ENCODE measurements at regions not wholly inside any gene's neighbourhood (a gene's known extent, or its start where the extent isn't known, plus 50 kb on each side); places are given as distances from the start of the nearest gene placed in this dataset.

- TF ChIP-seq CTCF (conservative IDR thresholded peaks at IDR 0.05; ENCODE audit: low read depth, low read length) (no peak), RAD21 (IDR thresholded peaks at IDR 0.05; ENCODE audit: low read length) (no peak), RFX5 (IDR thresholded peaks at IDR 0.05; ENCODE audit: low read depth, low read length) (no peak)
Measured at GRCh38 chrX:45980726-45981125, 564.5 kb downstream of the ZNF674 start.

Data from IMR-90 (cell line).